K562 (cell line): ENCODE measurements at regions not wholly inside any gene's neighbourhood (a gene's known extent, or its start where the extent isn't known, plus 50 kb on each side); places are given as distances from the start of the nearest gene placed in this dataset.

Experiments
- ATAC-seq: fragments of 200-7000 bp; cut with Tn5 transposase; 3 replicates; pipeline ENCODE4 v1.9.1; 2020; ENCODE audit warnings: moderate library complexity
- BruUV-seq: library from RNA; stranded (reverse); fragments of 400-500 nt; replicated peaks from 2 replicates; lab custom pipeline; 2021; lab: Mats Ljungman, UMichigan
- CTCF ChIA-PET: fragments of 300-600 bp; formaldehyde crosslinking; extraction: SDS; loops from one replicate; lab custom pipeline; 2021; ENCODE audit warnings: low intra/inter-chr PET ratio; lab: Yijun Ruan, JAX
- POLR2A ChIA-PET: fragments of 300-600, 350-650 bp; sonication (Branson Sonifier 250); formaldehyde crosslinking; extraction: SDS; loops from one replicate; lab custom pipeline; 2021; ENCODE audit warnings: antibody characterized with exemption, inconsistent platforms; lab: Yijun Ruan, JAX
- DNase-seq, 4 experiments: peaks; one replicate each; pipeline versions ENCODE4 v3.0.0 to v3.0.0-alpha.2; 2011 to 2018; ENCODE audit warnings: low spot score in 3 of 4, mixed read lengths in 3 of 4; ENCODE audit errors: extremely low read depth in 1 of 4
- FAIRE-seq: peaks from 2 replicates; lab custom pipeline; 2011; peaks lifted over from hg19 to GRCh38; lab: Jason Lieb, UNC
- H2AFZ ChIP-seq: 2 replicates; pipeline ENCODE4 v1.6.0; 2011; ENCODE audit warnings: low read depth, low read length, control low read depth, inconsistent platforms
- H3K27ac ChIP-seq: fragments of 200-600 bp; 3 replicates; pipeline ENCODE4 v1.8.0; 2011; ENCODE audit warnings: low read depth, mild to moderate bottlenecking, control low read depth, inconsistent platforms, low read length, moderate library complexity, mixed read lengths; ENCODE audit errors: extremely low read depth
- H3K27me3 ChIP-seq, 2 experiments: fragments of 300-600 bp in 1 of 2; 2 replicates in 1 of 2; 3 replicates in 1 of 2; pipeline versions ENCODE4 v1.6.0 to v1.8.0; 2011; ENCODE audit warnings: inconsistent platforms in 2 of 2, low read length in 2 of 2, mild to moderate bottlenecking in 1 of 2, mixed read lengths in 1 of 2, moderate library complexity in 1 of 2; ENCODE audit not compliant: control insufficient read depth in 2 of 2, insufficient read depth in 2 of 2
- H3K36me3 ChIP-seq: fragments of 300-600 bp; 3 replicates; pipeline ENCODE4 v1.8.0; 2011; ENCODE audit warnings: mild to moderate bottlenecking, low read length, inconsistent platforms; ENCODE audit not compliant: control insufficient read depth, insufficient read depth
- H3K4me1 ChIP-seq, 2 experiments: fragments of 200-600 bp in 1 of 2; replicated peaks in 1 of 2; 2 replicates in 1 of 2; 3 replicates in 1 of 2; pipeline versions ENCODE4 v1.5.1 to v1.8.0; 2011; ENCODE audit warnings: inconsistent platforms in 2 of 2, low read length in 2 of 2, mild to moderate bottlenecking in 1 of 2, mixed read lengths in 1 of 2, moderate library complexity in 1 of 2; ENCODE audit not compliant: control insufficient read depth in 2 of 2, insufficient read depth in 2 of 2
- H3K4me2 ChIP-seq: 2 replicates; pipeline ENCODE4 v1.6.1; 2011; ENCODE audit warnings: low read length, control low read depth, inconsistent platforms, mixed read lengths; ENCODE audit not compliant: insufficient read depth
- H3K4me3 ChIP-seq: fragments of 200-600 bp; sonication (generic), shearing (Covaris generic); 2 replicates; pipeline ENCODE4 v1.5.1; 2016; ENCODE audit warnings: control low read depth, inconsistent platforms
- H3K79me2 ChIP-seq: fragments of 200-600 bp; 3 replicates; pipeline ENCODE4 v1.8.0; 2011; ENCODE audit warnings: low read length, inconsistent platforms; ENCODE audit not compliant: control insufficient read depth, insufficient read depth
- H3K9ac ChIP-seq, 2 experiments: 2 replicates each; pipeline versions ENCODE4 v1.6.0 to v1.6.1; 2011; ENCODE audit warnings: low read depth in 2 of 2, low read length in 2 of 2, control low read depth in 1 of 2, inconsistent platforms in 1 of 2, mild to moderate bottlenecking in 1 of 2, mixed read lengths in 1 of 2; ENCODE audit not compliant: insufficient read depth in 1 of 2
- H3K9me1 ChIP-seq: one replicate; pipeline ENCODE4 v1.6.0; 2011; ENCODE audit warnings: inconsistent platforms, mild to moderate bottlenecking, low read length, moderate library complexity; ENCODE audit not compliant: control insufficient read depth, insufficient read depth
- H3K9me3 ChIP-seq: replicated peaks from 2 replicates; pipeline ENCODE4 v1.5.1; 2011; ENCODE audit warnings: low read depth, low read length, inconsistent platforms; ENCODE audit not compliant: control insufficient read depth, insufficient read depth
- H4K20me1 ChIP-seq: replicated peaks from 2 replicates; pipeline ENCODE4 v1.6.1; 2011; ENCODE audit warnings: low read length, inconsistent platforms, mixed read lengths; ENCODE audit not compliant: control insufficient read depth, insufficient read depth
- CHCHD3 ChIP-seq: fragments of 250-450 bp; sonication (Bioruptor Pico); IDR thresholded peaks from 2 replicates; pipeline ENCODE4 v2.1.2; 2022; ENCODE audit warnings: mild to moderate bottlenecking
- FOXO4 ChIP-seq: fragments of 450-650 bp; formaldehyde crosslinking; IDR thresholded peaks from 2 replicates; pipeline ENCODE4 v1.4.0; 2020; ENCODE audit warnings: mild to moderate bottlenecking, moderate library complexity
- HNRNPH1 ChIP-seq: fragments of 200-400 bp; formaldehyde crosslinking; optimal IDR thresholded peaks from 2 replicates; pipeline ENCODE3; 2017; ENCODE audit warnings: low read depth, mild to moderate bottlenecking, low read length, moderate library complexity
- HNRNPUL1 ChIP-seq: fragments of 200-400 bp; formaldehyde crosslinking; IDR thresholded peaks from 2 replicates; pipeline ENCODE4 v1.6.1; 2017; ENCODE audit warnings: low read length
- NKRF ChIP-seq: fragments of 450-650 bp; IDR thresholded peaks from 2 replicates; pipeline ENCODE4 v1.6.1; 2016; ENCODE audit warnings: borderline replicate concordance
- PHB ChIP-seq: fragments of 250-450 bp; sonication (Bioruptor Pico); IDR thresholded peaks from 2 replicates; pipeline ENCODE4 v1.5.0; 2021
- SIRT6 ChIP-seq: IDR thresholded peaks from one replicate; pipeline ENCODE4 v1.6.1; 2012; ENCODE audit warnings: low read depth, mild to moderate bottlenecking, control low read depth, inconsistent platforms, low read length, moderate library complexity
- SREBF2 ChIP-seq: sonication (generic); formaldehyde crosslinking; IDR thresholded peaks from 2 replicates; pipeline ENCODE4 v1.4.0; 2020; ENCODE audit warnings: mild to moderate bottlenecking, missing genetic modification reagents
- TAF1 ChIP-seq: IDR thresholded peaks from 2 replicates; pipeline ENCODE4 v1.6.1; 2011; ENCODE audit warnings: mild to moderate bottlenecking, low read length, moderate library complexity; ENCODE audit not compliant: insufficient read depth, control insufficient read depth, severe bottlenecking; ENCODE audit errors: extremely low read depth
- ZEB2 ChIP-seq: fragments of 450-650 bp; IDR thresholded peaks from 2 replicates; pipeline ENCODE4 v1.6.1; 2016
- ZNF239 ChIP-seq: fragments of 250-450 bp; sonication (Bioruptor Pico); IDR thresholded peaks from 2 replicates; pipeline ENCODE4 v1.4.0; 2020; ENCODE audit warnings: mild to moderate bottlenecking
- ZNF253 ChIP-seq: fragments of 250-450 bp; sonication (Bioruptor Pico); conservative IDR thresholded peaks from 2 replicates; pipeline ENCODE4 v1.6.1; 2021; ENCODE audit warnings: mild to moderate bottlenecking
- ZNF561 ChIP-seq: fragments of 450-650 bp; formaldehyde crosslinking; conservative IDR thresholded peaks from 2 replicates; pipeline ENCODE4 v1.4.0; 2020; ENCODE audit warnings: mild to moderate bottlenecking, moderate library complexity
- ZNF830 ChIP-seq: fragments of 250-450 bp; sonication (Bioruptor Pico); IDR thresholded peaks from 2 replicates; pipeline ENCODE4 v1.5.0; 2021; ENCODE audit warnings: mild to moderate bottlenecking
- WGBS: fragments of 100-300 bp; shearing (Covaris generic); methylation state at CpG from one replicate; pipeline ENCODE4 v1.1.6; 2016; ENCODE audit warnings: low coverage, mixed read lengths; ENCODE audit not compliant: insufficient coverage; ENCODE audit errors: missing lambda C conversion rate; 5-methylcytosine and 5-hydroxymethylcytosine counted together
- in situ Hi-C: fragments of 300-500 bp; cut with MboI; formaldehyde crosslinking; loops from 4 replicates; pipeline ENCODE4 v1.15.0; 2018; ENCODE audit warnings: inconsistent platforms, mixed read lengths
- intact Hi-C: fragments of 100-400 bp; cut with micrococcal nuclease; formaldehyde crosslinking; loops from 2 replicates; pipeline ENCODE4 v1.14.2; 2022

- BruUV-seq, result no TSS peak
- ATAC-seq (no peak), DNase-seq (no peak), FAIRE-seq (no peak)
- TF ChIP-seq SREBF2 (no peak), ZEB2 (no peak), ZNF561 (no peak), HNRNPUL1 (no peak), CHCHD3 (CRISPR knock-in tag) (no peak), TAF1 (no peak), SIRT6 (no peak), ZNF239 (CRISPR knock-in tag) (no peak), HNRNPH1 (no peak), ZNF253 (CRISPR knock-in tag) (no peak), PHB (no peak), ZNF830 (CRISPR knock-in tag) (no peak), FOXO4 (CRISPR knock-in tag) (no peak), NKRF (no peak)
- Histone ChIP-seq H3K36me3 (no peaks in the 10 kb centered on the region), H3K27ac (no peak overlapping the region), H3K79me2 (no peaks in the 10 kb centered on the region), H3K4me2 (no peak overlapping the region), H3K4me3 (no peak overlapping the region), H3K9me1 (no peaks in the 10 kb centered on the region), H2AFZ (no peak overlapping the region), H3K9ac (no peak overlapping the region), H3K27me3 (no peaks in the 10 kb centered on the region), H4K20me1 (no peaks in the 10 kb centered on the region), H3K4me1 (peaks cover 0 to 2% of the 10 kb centered on the region in 2 experiments; a peak in 2 of 5 replicates), H3K9me3 (no peaks in the 10 kb centered on the region)
- in situ Hi-C loops (no loop called here), intact Hi-C loops (no loop called here)
- POLR2A ChIA-PET, result interaction anchor here (0.6 kb wide), 1 partner anchor 256 kb away, joined by 3 read pairs; no protein-coding TSS in a partner anchor
- 43% methylated on average over 1 of the region's 1 CpG for WGBS
- CTCF ChIA-PET, result no interaction called here
Observed at GRCh38 chr2:195356026-195356425, 301.0 kb upstream of the SLC39A10 start.
